ENCODE measurements at regions not wholly inside any gene's neighbourhood (a gene's known extent, or its start where the extent isn't known, plus 50 kb on each side); places are given as distances from the start of the nearest gene placed in this dataset.

DNA sequence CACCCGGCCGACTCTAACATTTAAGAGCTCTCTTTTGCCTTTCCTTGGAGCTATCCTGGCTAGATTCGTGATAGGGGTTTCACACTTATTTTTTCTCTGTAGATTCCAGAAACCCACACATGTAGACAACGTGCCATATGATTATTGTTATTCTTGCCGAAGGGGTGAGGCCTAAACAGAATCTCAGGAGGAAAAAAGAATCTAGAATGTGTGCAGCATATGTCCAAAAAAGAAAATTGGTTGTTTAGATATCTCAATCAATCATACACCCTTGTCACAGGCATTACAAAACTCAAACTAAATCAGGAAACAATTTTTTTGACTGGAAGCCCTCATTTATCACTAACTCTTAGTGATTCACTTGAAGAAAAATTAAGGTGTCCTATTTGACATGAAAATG is 66.9 kb upstream of the TGM3 start:
- Histone ChIP-seq H3K9me3 (no peaks in the 10 kb centered on the region), H3K9ac (ENCODE audit: low read depth in 2 of 2, low read length in 2 of 2) (no peak overlapping the region), H3K27ac (no peak overlapping the region), H3K36me3 (no peaks in the 10 kb centered on the region), H3K27me3 (no peaks in the 10 kb centered on the region), H3K4me1 (no peaks in the 10 kb centered on the region), H3K4me3 (no peak overlapping the region)
- TF ChIP-seq, protein P1, sequence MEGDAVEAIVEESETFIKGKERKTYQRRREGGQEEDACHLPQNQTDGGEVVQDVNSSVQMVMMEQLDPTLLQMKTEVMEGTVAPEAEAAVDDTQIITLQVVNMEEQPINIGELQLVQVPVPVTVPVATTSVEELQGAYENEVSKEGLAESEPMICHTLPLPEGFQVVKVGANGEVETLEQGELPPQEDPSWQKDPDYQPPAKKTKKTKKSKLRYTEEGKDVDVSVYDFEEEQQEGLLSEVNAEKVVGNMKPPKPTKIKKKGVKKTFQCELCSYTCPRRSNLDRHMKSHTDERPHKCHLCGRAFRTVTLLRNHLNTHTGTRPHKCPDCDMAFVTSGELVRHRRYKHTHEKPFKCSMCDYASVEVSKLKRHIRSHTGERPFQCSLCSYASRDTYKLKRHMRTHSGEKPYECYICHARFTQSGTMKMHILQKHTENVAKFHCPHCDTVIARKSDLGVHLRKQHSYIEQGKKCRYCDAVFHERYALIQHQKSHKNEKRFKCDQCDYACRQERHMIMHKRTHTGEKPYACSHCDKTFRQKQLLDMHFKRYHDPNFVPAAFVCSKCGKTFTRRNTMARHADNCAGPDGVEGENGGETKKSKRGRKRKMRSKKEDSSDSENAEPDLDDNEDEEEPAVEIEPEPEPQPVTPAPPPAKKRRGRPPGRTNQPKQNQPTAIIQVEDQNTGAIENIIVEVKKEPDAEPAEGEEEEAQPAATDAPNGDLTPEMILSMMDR (IDR thresholded peaks at IDR 0.05), result no peak
- no peak for DNase-seq
- intact Hi-C loops (cut with DNase I), result no loop called here

DNA sequence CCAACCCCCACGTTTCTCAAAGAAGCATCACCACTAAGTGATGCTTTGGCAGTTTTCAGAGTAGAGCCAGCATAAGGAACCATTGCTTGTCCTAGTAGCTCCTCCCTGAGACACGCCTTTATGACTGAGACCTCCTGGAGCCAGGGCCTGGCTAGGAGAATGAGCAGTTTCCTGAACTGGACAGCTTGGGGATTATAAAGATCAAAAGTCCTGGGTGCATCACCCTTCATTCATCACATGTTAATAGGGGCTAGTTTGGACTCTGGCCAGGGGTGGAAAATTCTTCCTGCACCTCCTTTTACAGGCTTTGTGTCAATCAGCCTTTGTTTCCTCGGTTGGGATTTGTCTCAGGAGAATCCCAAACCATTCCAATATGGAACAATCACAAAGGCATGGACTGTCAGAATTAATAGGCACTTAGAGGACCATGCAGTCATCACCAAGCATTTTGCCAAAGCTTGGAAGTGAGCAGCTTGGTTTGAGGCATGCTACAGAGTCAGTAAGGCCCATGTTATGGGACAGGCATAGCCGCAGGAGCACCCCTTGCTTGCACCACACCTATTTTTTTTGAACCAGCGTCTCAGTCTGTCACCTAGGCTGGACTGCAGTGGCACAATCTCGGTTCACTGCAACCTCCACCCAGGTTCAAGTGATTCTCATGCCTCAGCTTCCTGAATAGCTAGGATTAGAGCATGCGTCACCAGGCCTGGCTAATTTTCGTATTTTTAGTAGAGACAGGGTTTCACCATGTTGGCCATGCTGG is 64.9 kb upstream of the TGM3 start:
- DNase-seq, result no peak
- Histone ChIP-seq H3K27ac (no peak overlapping the region), H3K9me3 (no peaks in the 10 kb centered on the region), H3K27me3 (no peaks in the 10 kb centered on the region), H3K4me3 (no peak overlapping the region), H3K4me1 (no peaks in the 10 kb centered on the region), H3K9ac (ENCODE audit: low read depth in 2 of 2, low read length in 2 of 2) (no peak overlapping the region), H3K36me3 (no peaks in the 10 kb centered on the region)
- intact Hi-C loops (cut with DNase I), result no loop called here
- TF ChIP-seq, protein P1 (IDR thresholded peaks at IDR 0.05), result no peak

DNA sequence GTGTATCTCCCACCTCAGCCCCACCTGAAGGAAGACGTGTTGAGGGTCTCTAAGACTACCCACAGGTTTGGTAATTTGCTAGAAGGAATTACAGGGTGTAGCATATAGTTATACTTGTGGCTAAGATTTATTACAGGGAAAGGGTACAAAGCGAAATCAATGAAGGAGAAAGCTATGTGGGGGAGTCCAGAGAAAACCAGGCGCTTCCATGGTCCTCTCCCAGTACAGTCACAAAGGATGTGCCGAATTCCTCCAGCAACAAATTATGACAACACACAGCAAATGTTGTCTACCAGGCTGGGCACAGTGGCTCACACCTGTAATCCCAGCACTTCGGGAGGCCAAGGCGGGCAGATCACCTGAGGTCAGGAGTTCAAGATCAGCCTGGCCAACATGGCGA is 64.1 kb upstream of the TGM3 start:
- no peak overlapping the region for H3K27ac ChIP-seq
- no peaks in the 10 kb centered on the region for H3K27me3 ChIP-seq
- DNase-seq, result no peak
- H3K36me3 ChIP-seq, result no peaks in the 10 kb centered on the region
- no peak overlapping the region for H3K4me3 ChIP-seq
- TF ChIP-seq, protein P1 (IDR thresholded peaks at IDR 0.05), result no peak
- no peaks in the 10 kb centered on the region for H3K9me3 ChIP-seq
- H3K9ac ChIP-seq (ENCODE audit: low read depth in 2 of 2, low read length in 2 of 2), result no peak overlapping the region
- intact Hi-C loops (cut with DNase I), result no loop called here
- no peaks in the 10 kb centered on the region for H3K4me1 ChIP-seq

DNA sequence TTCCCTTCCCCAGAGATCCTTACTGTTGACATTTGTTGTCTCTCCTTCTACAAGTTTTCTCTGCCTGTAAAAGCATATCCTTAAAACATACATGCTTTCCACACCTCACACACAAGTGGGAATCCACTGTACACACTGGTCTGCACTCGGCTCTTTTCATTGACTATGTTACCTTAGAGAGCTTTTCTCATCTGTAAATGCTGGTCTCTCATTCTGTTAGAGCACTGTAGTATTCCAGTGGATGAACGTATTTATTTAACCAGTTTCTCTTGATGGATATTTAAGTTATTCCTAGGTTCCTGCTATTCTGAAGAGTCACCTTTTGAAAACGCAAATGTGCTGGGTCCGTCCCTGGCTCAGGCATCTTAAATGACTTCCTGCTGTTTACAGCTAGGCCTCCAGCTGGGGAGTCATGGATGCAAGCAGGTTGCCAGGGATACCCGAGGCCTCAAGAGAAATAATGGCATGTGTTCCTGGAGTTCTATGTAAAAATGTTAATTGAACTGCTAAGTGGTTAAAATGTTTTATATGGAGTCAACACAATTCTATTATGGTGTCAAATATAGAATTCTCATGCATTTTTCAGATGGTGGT is 61.1 kb upstream of the TGM3 start:
- Histone ChIP-seq H3K9ac (ENCODE audit: low read depth in 2 of 2, low read length in 2 of 2) (no peak overlapping the region), H3K27ac (no peak overlapping the region), H3K9me3 (no peaks in the 10 kb centered on the region), H3K36me3 (no peaks in the 10 kb centered on the region), H3K27me3 (no peaks in the 10 kb centered on the region), H3K4me3 (no peak overlapping the region), H3K4me1 (no peaks in the 10 kb centered on the region)
- DNase-seq, result no peak
- TF ChIP-seq, protein P1 (IDR thresholded peaks at IDR 0.05), result no peak
- intact Hi-C loops (cut with DNase I), result no loop called here

DNA sequence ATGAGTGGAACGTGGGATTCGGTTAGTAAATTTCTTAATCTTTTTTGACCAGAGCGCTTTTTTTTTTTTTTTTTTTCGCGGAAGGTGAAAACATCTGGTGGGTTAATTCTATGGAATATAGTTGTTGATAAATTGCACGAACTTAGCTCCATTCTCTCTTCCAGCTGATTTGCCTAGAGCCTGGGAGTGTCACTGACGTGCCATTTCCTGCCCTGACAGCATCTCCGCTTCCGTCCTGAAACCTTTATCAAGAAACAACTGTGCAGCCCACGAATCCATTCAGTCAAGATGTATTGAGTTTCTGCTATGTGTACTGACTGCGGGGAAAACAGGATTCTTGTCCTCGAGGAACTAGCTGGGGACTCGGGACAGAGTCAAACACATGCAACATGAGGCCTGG is 59.5 kb upstream of the TGM3 start:
- TF ChIP-seq, protein P1 (IDR thresholded peaks at IDR 0.05), result no peak
- H3K4me3 ChIP-seq, result no peak overlapping the region
- H3K27ac ChIP-seq, result no peak overlapping the region
- DNase-seq, result no peak
- H3K9me3 ChIP-seq, result no peaks in the 10 kb centered on the region
- no peaks in the 10 kb centered on the region for H3K36me3 ChIP-seq
- intact Hi-C loops (cut with DNase I), result no loop called here
- H3K27me3 ChIP-seq, result no peaks in the 10 kb centered on the region
- H3K4me1 ChIP-seq, result no peaks in the 10 kb centered on the region
- no peak overlapping the region for H3K9ac ChIP-seq (ENCODE audit: low read depth in 2 of 2, low read length in 2 of 2)

All from colonic mucosa (tissue), 4 donors.